ENCODE measurements at regions not wholly inside any gene's neighbourhood (a gene's known extent, or its start where the extent isn't known, plus 50 kb on each side); places are given as distances from the start of the nearest gene placed in this dataset.
"Not testable (repeated sequence)": the region's sequence is repeated elsewhere in the genome, so short reads cannot be mapped to it uniquely, and the experiment has no call there.

GRCh38 chr1:5611431-5611830 lies 380.8 kb downstream of the NPHP4 start:
- no TSS peak for BruUV-seq (replicated peaks)
- peaks cover 2% of the 10 kb centered on the region for H3K27me3 Mint-ChIP-seq (ENCODE audit: unreplicated experiment)

GRCh38 chr1:5610432-5610831 lies 381.8 kb downstream of the NPHP4 start:
- H3K27ac Mint-ChIP-seq (ENCODE audit: unreplicated experiment), result no peak overlapping the region
- intact Hi-C loops (cut with micrococcal nuclease; ENCODE audit: unreplicated experiment), result no loop called here
- no peaks in the 10 kb centered on the region for H3K9me3 Mint-ChIP-seq (ENCODE audit: low read depth, unreplicated experiment)
- no peaks in the 10 kb centered on the region for H3K27me3 Mint-ChIP-seq (ENCODE audit: unreplicated experiment)
- H3K36me3 Mint-ChIP-seq (ENCODE audit: insufficient read depth, unreplicated experiment), result no peaks in the 10 kb centered on the region
- no TSS peak for BruUV-seq (replicated peaks)
- H3K4me1 Mint-ChIP-seq (ENCODE audit: low read depth, unreplicated experiment), result no peaks in the 10 kb centered on the region
- CTCF ChIA-PET, result no interaction called here
- TF ChIP-seq CTCF (IDR thresholded peaks at IDR 0.05; ENCODE audit: unreplicated experiment), result no peak
- no peak for DNase-seq
- H3K4me3 Mint-ChIP-seq (ENCODE audit: low read depth, unreplicated experiment), result no peak overlapping the region

More at GRCh38 chr1:5611431-5611830, 380.8 kb downstream of the NPHP4 start:
- H3K27ac Mint-ChIP-seq (ENCODE audit: unreplicated experiment), result no peak overlapping the region
- no peak overlapping the region for H3K4me3 Mint-ChIP-seq (ENCODE audit: low read depth, unreplicated experiment)
- H3K4me1 Mint-ChIP-seq (ENCODE audit: low read depth, unreplicated experiment), result no peaks in the 10 kb centered on the region
- DNase-seq, result no peak
- H3K9me3 Mint-ChIP-seq (ENCODE audit: low read depth, unreplicated experiment), result no peaks in the 10 kb centered on the region
- CTCF ChIA-PET, result no interaction called here
- no peaks in the 10 kb centered on the region for H3K36me3 Mint-ChIP-seq (ENCODE audit: insufficient read depth, unreplicated experiment)
- intact Hi-C loops (cut with micrococcal nuclease; ENCODE audit: unreplicated experiment), result no loop called here
- TF ChIP-seq CTCF (IDR thresholded peaks at IDR 0.05; ENCODE audit: unreplicated experiment), result no peak

GRCh38 chr1:5603353-5604104 lies 388.7 kb downstream of the NPHP4 start:
- Mint-ChIP-seq H3K27me3 (ENCODE audit: unreplicated experiment) (peaks cover 19% of the 10 kb centered on the region), H3K27ac (ENCODE audit: unreplicated experiment) (no peak overlapping the region), H3K36me3 (ENCODE audit: insufficient read depth, unreplicated experiment) (no peaks in the 10 kb centered on the region), H3K4me3 (ENCODE audit: low read depth, unreplicated experiment) (no peak overlapping the region), H3K4me1 (ENCODE audit: low read depth, unreplicated experiment) (no peaks in the 10 kb centered on the region), H3K9me3 (ENCODE audit: low read depth, unreplicated experiment) (peaks cover 13% of the 10 kb centered on the region)
- CTCF ChIA-PET, result no interaction called here
- intact Hi-C loops (cut with micrococcal nuclease; ENCODE audit: unreplicated experiment), result no loop called here
- BruUV-seq (replicated peaks), result no TSS peak
- no peak for DNase-seq
- TF ChIP-seq CTCF (IDR thresholded peaks at IDR 0.05; ENCODE audit: unreplicated experiment), result no peak

GRCh38 chr1:5602718-5603117 lies 389.5 kb downstream of the NPHP4 start:
- H3K4me3 Mint-ChIP-seq (ENCODE audit: low read depth, unreplicated experiment); intact Hi-C loops (cut with micrococcal nuclease; ENCODE audit: unreplicated experiment); H3K4me1 Mint-ChIP-seq (ENCODE audit: low read depth, unreplicated experiment); H3K36me3 Mint-ChIP-seq (ENCODE audit: insufficient read depth, unreplicated experiment); H3K27ac Mint-ChIP-seq (ENCODE audit: unreplicated experiment); CTCF ChIA-PET; DNase-seq; BruUV-seq (replicated peaks): not testable (repeated sequence)
- Mint-ChIP-seq H3K9me3 (ENCODE audit: low read depth, unreplicated experiment) (peaks cover 13% of the 10 kb centered on the region), H3K27me3 (ENCODE audit: unreplicated experiment) (peaks cover 19% of the 10 kb centered on the region)

- no peaks in the 10 kb centered on the region for H3K36me3 Mint-ChIP-seq (ENCODE audit: insufficient read depth, unreplicated experiment)
- TF ChIP-seq CTCF (IDR thresholded peaks at IDR 0.05; ENCODE audit: unreplicated experiment), result no peak
- peaks cover 13% of the 10 kb centered on the region for H3K9me3 Mint-ChIP-seq (ENCODE audit: low read depth, unreplicated experiment)
- H3K4me3 Mint-ChIP-seq (ENCODE audit: low read depth, unreplicated experiment), result no peak overlapping the region
- H3K4me1 Mint-ChIP-seq (ENCODE audit: low read depth, unreplicated experiment), result no peaks in the 10 kb centered on the region
- no peak for DNase-seq
- H3K27me3 Mint-ChIP-seq (ENCODE audit: unreplicated experiment), result peaks cover 19% of the 10 kb centered on the region
- intact Hi-C loops (cut with micrococcal nuclease; ENCODE audit: unreplicated experiment), result no loop called here
- H3K27ac Mint-ChIP-seq (ENCODE audit: unreplicated experiment), result no peak overlapping the region
- BruUV-seq (replicated peaks), result no TSS peak
- CTCF ChIA-PET, result no interaction called here
These were observed 390.7 kb downstream of the NPHP4 start for GRCh38 chr1:5601516-5601915.
